SU-DHL-6 (cell line): ENCODE measurements at regions not wholly inside any gene's neighbourhood (a gene's known extent, or its start where the extent isn't known, plus 50 kb on each side); places are given as distances from the start of the nearest gene placed in this dataset.

Experiments used
- H2AFZ ChIP-seq: fragments of 200-600 bp; sonication (generic); 2 replicates; pipeline ENCODE4 v1.6.1; 2014; ENCODE audit warnings: low read depth, mild to moderate bottlenecking, moderate library complexity, mixed read lengths, antibody characterized with exemption, low read length; ENCODE audit not compliant: severe bottlenecking
- H3F3A ChIP-seq: fragments of 200-600 bp; shearing (Covaris generic); 2 replicates; pipeline ENCODE4 v1.6.0; 2016; ENCODE audit warnings: antibody characterized with exemption, mild to moderate bottlenecking; ENCODE audit not compliant: insufficient read depth
- H3K27ac ChIP-seq: fragments of 200-600 bp; sonication (generic); 2 replicates; pipeline ENCODE4 v1.5.1; 2016; ENCODE audit warnings: low read depth, mild to moderate bottlenecking, low read length, moderate library complexity, mixed read lengths
- H3K27me3 ChIP-seq: fragments of 200-600 bp; sonication (generic), shearing (Covaris generic); 2 replicates; pipeline ENCODE4 v1.6.0; 2014; ENCODE audit warnings: mild to moderate bottlenecking, low read length
- H3K36me3 ChIP-seq: fragments of 200-600 bp; sonication (generic); 2 replicates; pipeline ENCODE4 v1.6.1; 2014; ENCODE audit warnings: mild to moderate bottlenecking, low read length, mixed read lengths
- H3K4me2 ChIP-seq: fragments of 300-600, 200-600 bp; shearing (Covaris generic), sonication (generic); 2 replicates; pipeline ENCODE4 v1.6.0; 2014; ENCODE audit warnings: low read length, low read depth, mild to moderate bottlenecking; ENCODE audit not compliant: poor library complexity, severe bottlenecking
- H3K4me3 ChIP-seq: fragments of 200-600 bp; sonication (generic); 2 replicates; pipeline ENCODE4 v1.5.1; 2014; ENCODE audit warnings: antibody characterized with exemption, low read length, mild to moderate bottlenecking, mixed read lengths; ENCODE audit not compliant: insufficient read depth, poor library complexity, severe bottlenecking
- H3K79me2 ChIP-seq: fragments of 200-600 bp; sonication (generic); 2 replicates; pipeline ENCODE4 v1.6.1; 2014; ENCODE audit warnings: mild to moderate bottlenecking, low read length, moderate library complexity; ENCODE audit not compliant: insufficient read depth
- H3K9ac ChIP-seq: fragments of 200-600 bp; sonication (generic); 2 replicates; pipeline ENCODE4 v1.7.0; 2014; ENCODE audit warnings: mild to moderate bottlenecking, low read length
- H3K9me2 ChIP-seq: fragments of 200-600 bp; sonication (generic); replicated peaks from 2 replicates; pipeline ENCODE4 v1.6.1; 2014; ENCODE audit warnings: low read length; ENCODE audit not compliant: insufficient read depth
- H3K9me3 ChIP-seq: fragments of 200-600 bp; sonication (generic); 2 replicates; pipeline ENCODE4 v1.6.1; 2014; ENCODE audit warnings: low read length, mixed read lengths; ENCODE audit not compliant: insufficient read depth
- H4K20me1 ChIP-seq: fragments of 200-600 bp; sonication (generic); 2 replicates; pipeline ENCODE4 v1.6.1; 2014; ENCODE audit warnings: low read depth, mild to moderate bottlenecking, antibody characterized with exemption, low read length, moderate library complexity, mixed read lengths
- CTCF ChIP-seq: fragments of 200-600 bp; sonication (generic); IDR thresholded peaks from one replicate; pipeline ENCODE4 v1.5.1; 2017; ENCODE audit warnings: antibody characterized with exemption, mild to moderate bottlenecking, low read length, moderate library complexity; ENCODE audit not compliant: insufficient read depth, poor library complexity, severe bottlenecking
- EZH2phosphoT487 ChIP-seq: fragments of 200-600 bp; sonication (generic), shearing (Covaris generic); conservative IDR thresholded peaks from 2 replicates; pipeline ENCODE4 v1.6.1; 2018; ENCODE audit warnings: mild to moderate bottlenecking, antibody characterized with exemption, low read length, moderate library complexity, mixed read lengths

- Histone ChIP-seq H3K27ac (no peak overlapping the region), H3K4me3 (no peak overlapping the region), H3K27me3 (no peaks in the 10 kb centered on the region), H2AFZ (no peak overlapping the region), H3K9ac (no peak overlapping the region), H3K4me2 (no peak overlapping the region), H4K20me1 (no peaks in the 10 kb centered on the region), H3F3A (no peaks in the 10 kb centered on the region), H3K9me3 (no peaks in the 10 kb centered on the region), H3K79me2 (no peaks in the 10 kb centered on the region), H3K9me2 (no peaks in the 10 kb centered on the region), H3K36me3 (no peaks in the 10 kb centered on the region)
- TF ChIP-seq EZH2phosphoT487 (no peak), CTCF (no peak)
Measured at GRCh38 chr20:43832961-43833360, 81.7 kb upstream of the TOX2 start.

GRCh38 chr20:43832096-43832816 lies 82.4 kb upstream of the TOX2 start:
- no peak overlapping the region for H3K27ac ChIP-seq
- no peak overlapping the region for H2AFZ ChIP-seq

GRCh38 chr20:43831481-43832065 lies 83.1 kb upstream of the TOX2 start:
- H3K9me3 ChIP-seq = no peaks in the 10 kb centered on the region
- no peak overlapping the region for H3K27ac ChIP-seq
- TF ChIP-seq CTCF = no peak
- no peak for TF ChIP-seq EZH2phosphoT487
- no peak overlapping the region for H3K9ac ChIP-seq
- no peak overlapping the region for H2AFZ ChIP-seq
- H3K79me2 ChIP-seq = no peaks in the 10 kb centered on the region
- H3K4me3 ChIP-seq = no peak overlapping the region
- H3F3A ChIP-seq = no peaks in the 10 kb centered on the region
- H4K20me1 ChIP-seq = no peaks in the 10 kb centered on the region
- no peak overlapping the region for H3K4me2 ChIP-seq
- H3K27me3 ChIP-seq = no peaks in the 10 kb centered on the region
- H3K36me3 ChIP-seq = no peaks in the 10 kb centered on the region
- no peaks in the 10 kb centered on the region for H3K9me2 ChIP-seq

More at GRCh38 chr20:43832096-43832816, 82.4 kb upstream of the TOX2 start:
- Histone ChIP-seq H3K9ac (no peak overlapping the region), H3F3A (no peaks in the 10 kb centered on the region), H3K27me3 (no peaks in the 10 kb centered on the region), H3K9me3 (no peaks in the 10 kb centered on the region), H3K36me3 (no peaks in the 10 kb centered on the region), H4K20me1 (no peaks in the 10 kb centered on the region), H3K9me2 (no peaks in the 10 kb centered on the region), H3K4me3 (no peak overlapping the region), H3K4me2 (no peak overlapping the region), H3K79me2 (no peaks in the 10 kb centered on the region)
- no peak for TF ChIP-seq EZH2phosphoT487
- no peak for TF ChIP-seq CTCF
